Muscle of leg (tissue), 3 donors: ENCODE measurements at regions not wholly inside any gene's neighbourhood (a gene's known extent, or its start where the extent isn't known, plus 50 kb on each side); places are given as distances from the start of the nearest gene placed in this dataset.

Experiments
- DNase-seq: peaks from one replicate; pipeline ENCODE4 v3.0.0; 2013
- H3K27ac ChIP-seq: one replicate; pipeline ENCODE4 v1.5.1; 2013; ENCODE audit warnings: mild to moderate bottlenecking, low read length, control low read depth
- H3K27me3 ChIP-seq: one replicate; pipeline ENCODE4 v1.6.1; 2013; ENCODE audit warnings: low read length; ENCODE audit not compliant: control insufficient read depth, insufficient read depth
- H3K36me3 ChIP-seq: one replicate; pipeline ENCODE4 v1.6.1; 2013; ENCODE audit warnings: low read length; ENCODE audit not compliant: control insufficient read depth, insufficient read depth
- H3K4me1 ChIP-seq: one replicate; pipeline ENCODE4 v1.6.1; 2013; ENCODE audit warnings: low read length; ENCODE audit not compliant: control insufficient read depth, insufficient read depth
- H3K4me3 ChIP-seq: one replicate; pipeline ENCODE4 v1.5.1; 2013; ENCODE audit warnings: low read length, control low read depth
- H3K9me3 ChIP-seq: replicated peaks from 2 replicates; pipeline ENCODE4 v1.6.1; 2013; ENCODE audit warnings: low read depth, low read length; ENCODE audit not compliant: control insufficient read depth
- WGBS: methylation state at CpG from one replicate; pipeline ENCODE4 v1.1.5; 2013; ENCODE audit warnings: missing lambda C conversion rate; ENCODE audit not compliant: insufficient coverage; 5-methylcytosine and 5-hydroxymethylcytosine counted together

DNA sequence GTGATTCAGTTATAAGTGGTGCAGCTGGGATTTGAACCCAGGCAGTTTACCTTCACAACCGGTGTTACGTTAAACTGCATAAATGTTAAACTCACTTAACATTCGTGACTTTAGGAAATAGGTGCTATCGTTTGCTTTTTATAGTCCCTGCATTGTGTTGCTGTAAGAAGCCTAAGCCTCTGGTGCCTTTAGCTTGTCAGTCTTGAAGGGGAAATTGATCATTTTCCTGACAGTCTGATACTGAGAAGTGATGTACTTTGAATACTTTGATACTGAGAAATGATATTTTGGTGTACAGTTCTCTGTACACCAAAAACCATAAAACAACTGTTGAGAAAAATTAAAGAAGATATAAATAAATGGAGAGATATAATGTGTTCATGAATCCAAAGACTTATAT, 52.5 kb upstream of the NEDD9 start:
- no peaks in the 10 kb centered on the region for H3K4me1 ChIP-seq
- DNase-seq, result no peak
- H3K27me3 ChIP-seq, result no peaks in the 10 kb centered on the region
- no peaks in the 10 kb centered on the region for H3K9me3 ChIP-seq
- H3K4me3 ChIP-seq, result no peak overlapping the region
- no peak overlapping the region for H3K27ac ChIP-seq
- no peaks in the 10 kb centered on the region for H3K36me3 ChIP-seq
- 82% methylated on average over 2 of the region's 4 CpGs for WGBS

DNA sequence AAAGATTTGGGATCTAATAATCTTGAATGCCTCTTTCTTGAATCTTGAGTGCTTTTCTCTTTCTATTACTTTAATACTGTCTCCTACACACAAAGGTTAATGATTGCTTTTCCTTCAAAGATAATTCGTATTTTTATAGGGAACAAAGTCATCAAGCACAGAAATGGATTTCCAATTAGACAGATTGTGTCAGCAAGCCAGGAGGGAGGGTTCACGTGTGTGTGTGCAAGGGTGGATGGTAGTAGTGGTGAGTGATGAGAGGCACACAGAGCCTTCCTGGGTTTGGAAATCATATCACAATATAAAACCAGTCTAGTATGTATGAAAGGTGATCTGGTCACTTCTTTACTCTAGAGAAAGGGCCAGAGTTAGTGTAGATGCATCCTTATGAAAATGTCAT, 51.2 kb upstream of the NEDD9 start:
- Histone ChIP-seq H3K36me3 (no peaks in the 10 kb centered on the region), H3K4me1 (no peaks in the 10 kb centered on the region), H3K4me3 (no peak overlapping the region), H3K27me3 (no peaks in the 10 kb centered on the region), H3K9me3 (no peaks in the 10 kb centered on the region), H3K27ac (no peak overlapping the region)
- no CpG with 5 or more reads among the region's 2 CpGs for WGBS
- no peak for DNase-seq

- no peak for DNase-seq
- no peaks in the 10 kb centered on the region for H3K9me3 ChIP-seq
- H3K36me3 ChIP-seq, result no peaks in the 10 kb centered on the region
- WGBS, result 96% methylated on average over 5 of the region's 5 CpGs
- H3K4me3 ChIP-seq, result no peak overlapping the region
- H3K4me1 ChIP-seq, result no peaks in the 10 kb centered on the region
- H3K27me3 ChIP-seq, result no peaks in the 10 kb centered on the region
- no peak overlapping the region for H3K27ac ChIP-seq
These were observed 50.4 kb upstream of the NEDD9 start for GRCh38 chr6:11282875-11283274.
